OCI-LY7 (cell line): ENCODE measurements at regions not wholly inside any gene's neighbourhood (a gene's known extent, or its start where the extent isn't known, plus 50 kb on each side); places are given as distances from the start of the nearest gene placed in this dataset.

Experiments used
- BruUV-seq: library from RNA; stranded (reverse); fragments of 400-500 nt; replicated peaks from 2 replicates; lab custom pipeline; 2021; lab: Mats Ljungman, UMichigan
- CTCF ChIA-PET: fragments of 300-600 bp; sonication (Branson Sonifier 250); formaldehyde crosslinking; loops from one replicate; lab custom pipeline; 2022; ENCODE audit warnings: antibody characterized with exemption; ENCODE audit not compliant: unreplicated experiment; lab: Charles Lee
- POLR2A ChIA-PET: fragments of 300-600 bp; sonication (Branson Sonifier 250); formaldehyde crosslinking; loops from one replicate; lab custom pipeline; 2022; ENCODE audit warnings: antibody characterized with exemption; lab: Charles Lee
- DNase-seq: peaks from one replicate; pipeline ENCODE4 v3.0.0-alpha.2; 2015; ENCODE audit warnings: low spot score
- H2AFZ ChIP-seq: fragments of 200-600 bp; sonication (generic), shearing (Covaris generic); 2 replicates; pipeline ENCODE4 v1.6.1; 2014; ENCODE audit warnings: mild to moderate bottlenecking, antibody characterized with exemption, low read length, moderate library complexity
- H3K27ac ChIP-seq: fragments of 200-600 bp; sonication (generic); 2 replicates; pipeline ENCODE4 v1.5.1; 2014; ENCODE audit warnings: mixed run types, low read depth, mild to moderate bottlenecking, moderate library complexity, low read length, inconsistent platforms; ENCODE audit not compliant: poor library complexity, severe bottlenecking
- H3K36me3 ChIP-seq: fragments of 200-600 bp; sonication (generic); 2 replicates; pipeline ENCODE4 v1.6.1; 2014; ENCODE audit warnings: mild to moderate bottlenecking, antibody characterized with exemption, low read length, moderate library complexity, mixed read lengths; ENCODE audit not compliant: insufficient read depth
- H3K4me1 ChIP-seq: fragments of 200-600 bp; sonication (generic); 2 replicates; pipeline ENCODE4 v1.5.1; 2014; ENCODE audit warnings: mild to moderate bottlenecking, low read length; ENCODE audit not compliant: insufficient read depth, poor library complexity, severe bottlenecking
- H3K4me2 ChIP-seq: fragments of 200-600 bp; sonication (generic); 2 replicates; pipeline ENCODE4 v1.6.1; 2014; ENCODE audit warnings: mild to moderate bottlenecking, low read length
- H3K4me3 ChIP-seq: fragments of 200-600 bp; sonication (generic); 2 replicates; pipeline ENCODE4 v1.5.1; 2014; ENCODE audit warnings: mild to moderate bottlenecking, low read depth, low read length; ENCODE audit not compliant: poor library complexity, severe bottlenecking
- H3K79me2 ChIP-seq: fragments of 200-600 bp; sonication (generic); 2 replicates; pipeline ENCODE4 v1.6.1; 2016; ENCODE audit warnings: low read depth, mild to moderate bottlenecking, low read length, moderate library complexity, mixed read lengths; ENCODE audit not compliant: insufficient read depth
- H3K9me2 ChIP-seq: fragments of 200-600 bp; sonication (generic); 2 replicates; pipeline ENCODE4 v1.6.1; 2016; ENCODE audit warnings: mild to moderate bottlenecking, low read length, mixed read lengths; ENCODE audit not compliant: insufficient read depth
- H3K9me3 ChIP-seq: fragments of 200-600 bp; sonication (generic); 2 replicates; pipeline ENCODE4 v1.6.1; 2014; ENCODE audit warnings: mild to moderate bottlenecking, mixed run types, low read length, mixed read lengths
- H4K20me1 ChIP-seq: fragments of 200-600 bp; sonication (generic); 2 replicates; pipeline ENCODE4 v1.6.1; 2014; ENCODE audit warnings: mild to moderate bottlenecking, antibody characterized with exemption, low read length, moderate library complexity, mixed read lengths; ENCODE audit not compliant: insufficient read depth
- CTCF ChIP-seq: fragments of 200-600 bp; sonication (generic); conservative IDR thresholded peaks from 2 replicates; pipeline ENCODE4 v1.5.1; 2014; ENCODE audit warnings: mild to moderate bottlenecking, antibody characterized with exemption, low read length, moderate library complexity, mixed read lengths
- EZH2phosphoT487 ChIP-seq: fragments of 200-600 bp; sonication (generic); IDR thresholded peaks from 2 replicates; pipeline ENCODE4 v1.6.1; 2018; ENCODE audit warnings: low read depth, borderline replicate concordance, mild to moderate bottlenecking, mixed run types, antibody characterized with exemption, low read length, moderate library complexity, mixed read lengths
- intact Hi-C: fragments of 100-400 bp; cut with micrococcal nuclease; formaldehyde crosslinking; loops from one replicate; pipeline ENCODE4 v1.10.0; 2022; ENCODE audit not compliant: unreplicated experiment

GRCh38 chr2:129720360-129720759, 259.1 kb upstream of the RAB6C start:
- Histone ChIP-seq H3K79me2 (no peaks in the 10 kb centered on the region), H4K20me1 (no peaks in the 10 kb centered on the region), H3K27ac (no peak overlapping the region), H3K4me1 (no peaks in the 10 kb centered on the region), H3K4me3 (no peak overlapping the region), H2AFZ (no peak overlapping the region), H3K36me3 (no peaks in the 10 kb centered on the region), H3K9me3 (no peaks in the 10 kb centered on the region), H3K9me2 (no peaks in the 10 kb centered on the region), H3K4me2 (no peak overlapping the region)
- BruUV-seq = no TSS peak
- CTCF ChIA-PET = no interaction called here
- no peak for TF ChIP-seq CTCF
- TF ChIP-seq EZH2phosphoT487 = no peak
- POLR2A ChIA-PET = no interaction called here
- DNase-seq = no peak
- intact Hi-C loops = no loop called here

GRCh38 chr2:129720761-129721160, 258.7 kb upstream of the RAB6C start:
- H3K36me3 ChIP-seq = no peaks in the 10 kb centered on the region
- no peak for DNase-seq
- H3K4me1 ChIP-seq = no peaks in the 10 kb centered on the region
- H2AFZ ChIP-seq = no peak overlapping the region
- H3K27ac ChIP-seq = no peak overlapping the region
- H3K4me3 ChIP-seq = no peak overlapping the region
- BruUV-seq = no TSS peak
- no peaks in the 10 kb centered on the region for H3K9me3 ChIP-seq
- TF ChIP-seq EZH2phosphoT487 (no peak), CTCF (no peak)
- no peaks in the 10 kb centered on the region for H3K9me2 ChIP-seq
- no peak overlapping the region for H3K4me2 ChIP-seq
- no peaks in the 10 kb centered on the region for H4K20me1 ChIP-seq
- intact Hi-C loops = no loop called here
- ChIA-PET CTCF (no interaction called here), POLR2A (no interaction called here)
- no peaks in the 10 kb centered on the region for H3K79me2 ChIP-seq

GRCh38 chr2:129721236-129721635, 258.2 kb upstream of the RAB6C start:
- CTCF ChIA-PET = no interaction called here
- Histone ChIP-seq H2AFZ (no peak overlapping the region), H3K27ac (no peak overlapping the region), H3K79me2 (no peaks in the 10 kb centered on the region), H3K9me3 (no peaks in the 10 kb centered on the region), H3K9me2 (no peaks in the 10 kb centered on the region), H4K20me1 (no peaks in the 10 kb centered on the region), H3K36me3 (no peaks in the 10 kb centered on the region), H3K4me2 (no peak overlapping the region), H3K4me3 (no peak overlapping the region), H3K4me1 (no peaks in the 10 kb centered on the region)
- intact Hi-C loops = no loop called here
- TF ChIP-seq EZH2phosphoT487 = no peak
- TF ChIP-seq CTCF = no peak
- POLR2A ChIA-PET = no interaction called here
- no peak for DNase-seq
- BruUV-seq = no TSS peak
